Cardiac fibroblast (primary cell): ENCODE measurements at regions not wholly inside any gene's neighbourhood (a gene's known extent, or its start where the extent isn't known, plus 50 kb on each side); places are given as distances from the start of the nearest gene placed in this dataset.

Experiments
- DNase-seq, 2 donors: peaks; one replicate each; pipeline versions ENCODE4 v3.0.0 to v3.0.0-alpha.2; 2010; ENCODE audit warnings: low read depth in 2 of 2
- H3K4me3 ChIP-seq, 2 donors: replicated peaks in 1 of 2; 1 replicate in 1 of 2; 2 replicates in 1 of 2; pipeline ENCODE4 v1.5.1; 2011; ENCODE audit warnings: low read depth in 2 of 2, low read length in 2 of 2, mild to moderate bottlenecking in 2 of 2, moderate library complexity in 1 of 2
- CTCF ChIP-seq: IDR thresholded peaks from one replicate; pipeline ENCODE4 v1.5.1; 2011; ENCODE audit warnings: low read depth, mild to moderate bottlenecking, low read length, inconsistent platforms

GRCh38 chr15:98398886-98399285, 249.5 kb upstream of the IGF1R start:
- H3K4me3 ChIP-seq = no peak overlapping the region
- no peak for TF ChIP-seq CTCF
- DNase-seq = no peak

GRCh38 chr15:98400120-98400519, 248.2 kb upstream of the IGF1R start:
- H3K4me3 ChIP-seq = no peak overlapping the region
- no peak for DNase-seq
- TF ChIP-seq CTCF = no peak

- no peak for DNase-seq
These were observed 247.3 kb upstream of the IGF1R start for GRCh38 chr15:98401029-98401428.

GRCh38 chr15:98402486-98402885, 245.9 kb upstream of the IGF1R start:
- no peak overlapping the region for H3K4me3 ChIP-seq
- no peak for TF ChIP-seq CTCF
- DNase-seq = no peak

More at GRCh38 chr15:98401029-98401428, 247.3 kb upstream of the IGF1R start:
- H3K4me3 ChIP-seq = no peak overlapping the region
- no peak for TF ChIP-seq CTCF

- TF ChIP-seq CTCF = no peak
- no peak for DNase-seq
- no peak overlapping the region for H3K4me3 ChIP-seq
These were observed 245.2 kb upstream of the IGF1R start for GRCh38 chr15:98403169-98403568.

- DNase-seq = no peak
- H3K4me3 ChIP-seq = no peak overlapping the region
- no peak for TF ChIP-seq CTCF
These were observed 244.8 kb upstream of the IGF1R start for GRCh38 chr15:98403569-98403968.

- no peak for DNase-seq
- no peak overlapping the region for H3K4me3 ChIP-seq
- no peak for TF ChIP-seq CTCF
These were observed 243.3 kb upstream of the IGF1R start for GRCh38 chr15:98405013-98405412.
